AG10803 (cell line): ENCODE measurements at regions not wholly inside any gene's neighbourhood (a gene's known extent, or its start where the extent isn't known, plus 50 kb on each side); places are given as distances from the start of the nearest gene placed in this dataset.

Source experiments
- DNase-seq: peaks from one replicate; pipeline ENCODE4 v3.0.0; 2010; ENCODE audit warnings: low read depth
- H3K4me3 ChIP-seq: 2 replicates; pipeline ENCODE4 v1.5.1; 2011; ENCODE audit warnings: mild to moderate bottlenecking, low read length, control low read depth
- CTCF ChIP-seq: conservative IDR thresholded peaks from 2 replicates; pipeline ENCODE4 v1.5.1; 2011; ENCODE audit warnings: mild to moderate bottlenecking, low read length, control low read depth, inconsistent platforms

GRCh38 chr6:168773788-168774187, 332.8 kb downstream of the SMOC2 start:
- TF ChIP-seq CTCF = no peak
- H3K4me3 ChIP-seq = no peak overlapping the region
- DNase-seq = no peak

- DNase-seq = no peak
- no peak for TF ChIP-seq CTCF
- H3K4me3 ChIP-seq = no peak overlapping the region
Measured at GRCh38 chr6:168765752-168766151, 324.8 kb downstream of the SMOC2 start.

GRCh38 chr6:168756009-168756634, 315.1 kb downstream of the SMOC2 start:
- H3K4me3 ChIP-seq = no peak overlapping the region
- no peak for DNase-seq
- no peak for TF ChIP-seq CTCF

GRCh38 chr6:168746643-168747042, 305.7 kb downstream of the SMOC2 start:
- no peak for TF ChIP-seq CTCF
- no peak for DNase-seq
- H3K4me3 ChIP-seq = no peak overlapping the region

GRCh38 chr6:168746013-168746412, 305.0 kb downstream of the SMOC2 start:
- TF ChIP-seq CTCF = no peak
- H3K4me3 ChIP-seq = no peak overlapping the region
- no peak for DNase-seq

- DNase-seq = no peak
- no peak for TF ChIP-seq CTCF
- H3K4me3 ChIP-seq = no peak overlapping the region
Measured at GRCh38 chr6:168744861-168745260, 303.9 kb downstream of the SMOC2 start.

- no peak overlapping the region for H3K4me3 ChIP-seq
- no peak for DNase-seq
- TF ChIP-seq CTCF = no peak
Measured at GRCh38 chr6:168741942-168742782, 301.2 kb downstream of the SMOC2 start.
